Retinal pigment epithelial cell (primary cell): ENCODE measurements at regions not wholly inside any gene's neighbourhood (a gene's known extent, or its start where the extent isn't known, plus 50 kb on each side); places are given as distances from the start of the nearest gene placed in this dataset.
A peak's percentile ranks its signal among the peaks of the same experiment; 100 is the strongest.

ENCODE experiments used
- DNase-seq: peaks from one replicate; pipeline ENCODE4 v3.0.0-alpha.2; 2010; ENCODE audit warnings: low read depth
- H3K4me3 ChIP-seq: 2 replicates; pipeline ENCODE4 v1.5.1; 2011; ENCODE audit warnings: mild to moderate bottlenecking, low read length, control low read depth, moderate library complexity
- CTCF ChIP-seq: conservative IDR thresholded peaks from 2 replicates; pipeline ENCODE4 v1.5.1; 2011; ENCODE audit warnings: low read depth, low read length, control low read depth, inconsistent platforms

- no peak for TF ChIP-seq CTCF
- no peak overlapping the region for H3K4me3 ChIP-seq
- no peak for DNase-seq
These were observed 62.5 kb upstream of the PRDX6 start for GRCh38 chr1:173414539-173415226.

- no peak overlapping the region for H3K4me3 ChIP-seq
- no peak for DNase-seq
- no peak for TF ChIP-seq CTCF
These were observed 61.6 kb upstream of the PRDX6 start for GRCh38 chr1:173415490-173415889.

- no peak for DNase-seq
- TF ChIP-seq CTCF = no peak
These were observed 61.2 kb upstream of the PRDX6 start for GRCh38 chr1:173415905-173416450.

GRCh38 chr1:173417563-173417962 lies 59.6 kb upstream of the PRDX6 start:
- DNase-seq = no peak
- no peak for TF ChIP-seq CTCF
- H3K4me3 ChIP-seq = no peak overlapping the region

More at GRCh38 chr1:173415905-173416450, 61.2 kb upstream of the PRDX6 start:
- H3K4me3 ChIP-seq = no peak overlapping the region

GRCh38 chr1:173418107-173418985 lies 58.8 kb upstream of the PRDX6 start:
- TF ChIP-seq CTCF = no peak
- no peak for DNase-seq
- no peak overlapping the region for H3K4me3 ChIP-seq

GRCh38 chr1:173420330-173420806 lies 56.8 kb upstream of the PRDX6 start:
- DNase-seq = peak; percentile 26
- peak; percentile 69 for TF ChIP-seq CTCF
- no peak overlapping the region for H3K4me3 ChIP-seq
